ENCODE measurements at regions not wholly inside any gene's neighbourhood (a gene's known extent, or its start where the extent isn't known, plus 50 kb on each side); places are given as distances from the start of the nearest gene placed in this dataset.
"Not testable (repeated sequence)": the region's sequence is repeated elsewhere in the genome, so short reads cannot be mapped to it uniquely, and the experiment has no call there.

DNA sequence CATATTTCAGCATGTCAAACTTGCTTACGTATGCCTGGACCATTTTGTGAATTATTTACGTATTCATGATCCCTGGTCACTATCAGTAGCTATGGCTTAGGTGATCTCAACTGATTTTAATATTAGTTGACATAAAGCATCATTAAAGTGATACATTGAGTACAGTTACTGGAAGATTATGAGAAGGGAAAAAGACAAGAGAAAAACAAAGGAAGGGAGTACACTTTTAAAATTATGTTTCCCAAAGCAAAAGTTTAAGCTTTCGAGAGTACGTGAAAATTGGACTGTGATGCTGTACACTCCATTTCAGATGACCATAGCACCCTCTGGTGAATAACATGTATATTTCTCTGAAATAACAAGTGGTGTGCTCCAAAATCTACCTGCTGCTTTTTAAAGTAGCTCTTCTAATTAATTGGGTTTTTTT is 215.0 kb upstream of the HSF2 start:
- no peaks in the 10 kb centered on the region for H3K27me3 ChIP-seq
- TF ChIP-seq POLR2AphosphoS5 (IDR thresholded peaks at IDR 0.05; ENCODE audit: insufficient read depth in 1 of 2, low read depth in 1 of 2) (peak in 1 of 2 donors; percentile 20), POLR2A (IDR thresholded peaks at IDR 0.05) (no peak)
- TF ChIP-seq, protein P1, sequence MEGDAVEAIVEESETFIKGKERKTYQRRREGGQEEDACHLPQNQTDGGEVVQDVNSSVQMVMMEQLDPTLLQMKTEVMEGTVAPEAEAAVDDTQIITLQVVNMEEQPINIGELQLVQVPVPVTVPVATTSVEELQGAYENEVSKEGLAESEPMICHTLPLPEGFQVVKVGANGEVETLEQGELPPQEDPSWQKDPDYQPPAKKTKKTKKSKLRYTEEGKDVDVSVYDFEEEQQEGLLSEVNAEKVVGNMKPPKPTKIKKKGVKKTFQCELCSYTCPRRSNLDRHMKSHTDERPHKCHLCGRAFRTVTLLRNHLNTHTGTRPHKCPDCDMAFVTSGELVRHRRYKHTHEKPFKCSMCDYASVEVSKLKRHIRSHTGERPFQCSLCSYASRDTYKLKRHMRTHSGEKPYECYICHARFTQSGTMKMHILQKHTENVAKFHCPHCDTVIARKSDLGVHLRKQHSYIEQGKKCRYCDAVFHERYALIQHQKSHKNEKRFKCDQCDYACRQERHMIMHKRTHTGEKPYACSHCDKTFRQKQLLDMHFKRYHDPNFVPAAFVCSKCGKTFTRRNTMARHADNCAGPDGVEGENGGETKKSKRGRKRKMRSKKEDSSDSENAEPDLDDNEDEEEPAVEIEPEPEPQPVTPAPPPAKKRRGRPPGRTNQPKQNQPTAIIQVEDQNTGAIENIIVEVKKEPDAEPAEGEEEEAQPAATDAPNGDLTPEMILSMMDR (IDR thresholded peaks at IDR 0.05) = peak in 2 of 3 experiments; percentile 38 to 40
- no peaks in the 10 kb centered on the region for H3K36me3 ChIP-seq
- no peaks in the 10 kb centered on the region for H3K9me3 ChIP-seq
- no peak overlapping the region for H3K27ac ChIP-seq
- no peak overlapping the region for H3K4me3 ChIP-seq
- DNase-seq (ENCODE audit: extremely low spot score in 2 of 2) = no peak
- intact Hi-C loops (cut with DNase I) = loop anchor here (10.0 kb wide), 1 partner anchor 150 kb away; no protein-coding TSS in a partner anchor
- H3K4me1 ChIP-seq = peaks cover 8% of the 10 kb centered on the region

DNA sequence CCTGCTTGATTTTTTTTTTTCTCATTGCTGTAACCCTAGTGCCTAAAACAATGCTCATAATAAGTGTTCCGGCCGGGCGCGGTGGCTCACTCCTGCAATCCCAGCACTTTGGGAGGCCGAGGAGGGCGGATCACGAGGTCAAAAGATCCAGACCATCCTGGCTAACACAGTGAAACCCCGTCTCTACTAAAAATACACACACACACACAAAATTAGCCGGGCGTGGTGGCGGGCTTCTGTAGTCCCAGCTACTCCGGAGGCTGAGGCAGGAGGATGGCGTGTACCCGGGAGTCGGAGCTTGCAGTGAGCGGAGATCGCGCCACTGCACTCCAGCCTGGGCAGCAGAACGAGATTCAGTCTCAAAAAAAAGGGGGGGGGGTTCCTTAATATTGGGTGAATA is 214.0 kb upstream of the HSF2 start:
- intact Hi-C loops (cut with DNase I) = loop anchor here (10.0 kb wide), 1 partner anchor 151 kb away; no protein-coding TSS in a partner anchor
- H3K4me3 ChIP-seq; H3K36me3 ChIP-seq; DNase-seq (ENCODE audit: extremely low spot score in 2 of 2); H3K9me3 ChIP-seq; H3K4me1 ChIP-seq; H3K27ac ChIP-seq; H3K27me3 ChIP-seq: not testable (repeated sequence)

DNA sequence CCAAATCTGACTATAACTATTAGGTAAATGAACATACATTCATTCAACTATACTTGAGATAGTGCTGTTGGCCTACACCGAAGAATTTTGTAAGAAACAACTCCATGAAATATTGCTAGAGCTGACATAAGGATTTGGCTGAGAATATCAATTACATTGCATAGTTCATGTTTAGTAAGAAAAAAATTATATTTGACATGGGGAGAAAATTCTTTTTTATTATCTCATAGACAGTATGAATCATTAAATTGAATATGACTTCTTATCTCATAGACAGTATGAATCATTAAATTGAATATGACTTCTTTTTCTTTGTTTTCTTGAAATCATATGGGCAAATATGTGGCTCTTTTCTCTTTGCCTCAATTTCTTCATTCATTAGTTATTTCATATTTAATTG is 212.3 kb upstream of the HSF2 start:
- H3K27me3 ChIP-seq = no peaks in the 10 kb centered on the region
- no peak overlapping the region for H3K27ac ChIP-seq
- DNase-seq (ENCODE audit: extremely low spot score in 2 of 2) = no peak
- no peaks in the 10 kb centered on the region for H3K36me3 ChIP-seq
- TF ChIP-seq, protein P1 (IDR thresholded peaks at IDR 0.05) = no peak
- TF ChIP-seq POLR2A (IDR thresholded peaks at IDR 0.05) (no peak), POLR2AphosphoS5 (IDR thresholded peaks at IDR 0.05; ENCODE audit: insufficient read depth in 1 of 2, low read depth in 1 of 2) (no peak)
- H3K4me3 ChIP-seq = no peak overlapping the region
- H3K9me3 ChIP-seq = no peaks in the 10 kb centered on the region
- H3K4me1 ChIP-seq = peaks cover 1% of the 10 kb centered on the region
- intact Hi-C loops (cut with DNase I) = loop anchor here (10.0 kb wide), 1 partner anchor 152 kb away; no protein-coding TSS in a partner anchor

DNA sequence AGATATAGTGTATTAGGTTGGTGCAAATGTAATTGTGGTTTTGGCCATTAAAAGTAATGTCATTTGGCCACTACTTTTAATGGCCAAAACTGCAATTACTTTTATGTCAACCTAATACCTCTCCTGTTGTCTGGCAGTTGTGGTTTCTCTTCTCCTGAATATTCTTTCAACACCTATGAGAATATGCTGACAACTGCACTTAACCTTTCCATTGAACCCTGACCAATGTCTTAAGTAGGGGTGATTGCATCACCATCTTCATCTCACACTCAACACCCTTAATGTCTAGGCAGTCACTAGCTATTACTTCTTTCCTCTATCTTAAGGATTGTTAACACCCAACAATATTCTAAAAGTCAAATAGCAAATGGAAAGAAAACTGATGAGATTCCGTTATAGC is 200.5 kb upstream of the HSF2 start:
- H3K27me3 ChIP-seq = no peaks in the 10 kb centered on the region
- intact Hi-C loops (cut with DNase I) = no loop called here
- no peaks in the 10 kb centered on the region for H3K36me3 ChIP-seq
- H3K27ac ChIP-seq = no peak overlapping the region
- H3K9me3 ChIP-seq = no peaks in the 10 kb centered on the region
- H3K4me1 ChIP-seq = no peaks in the 10 kb centered on the region
- H3K4me3 ChIP-seq = no peak overlapping the region
- DNase-seq (ENCODE audit: extremely low spot score in 2 of 2) = no peak
- no peak for TF ChIP-seq POLR2AphosphoS5 (IDR thresholded peaks at IDR 0.05; ENCODE audit: insufficient read depth in 1 of 2, low read depth in 1 of 2)
- TF ChIP-seq, protein P1 (IDR thresholded peaks at IDR 0.05) = no peak
- no peak for TF ChIP-seq POLR2A (IDR thresholded peaks at IDR 0.05)

GRCh38 chr6:122200440-122200839 is 199.0 kb upstream of the HSF2 start:
- no peak overlapping the region for H3K27ac ChIP-seq
- no peaks in the 10 kb centered on the region for H3K9me3 ChIP-seq
- no peak overlapping the region for H3K4me3 ChIP-seq
- no peaks in the 10 kb centered on the region for H3K4me1 ChIP-seq
- DNase-seq (ENCODE audit: extremely low spot score in 2 of 2) = no peak
- H3K27me3 ChIP-seq = no peaks in the 10 kb centered on the region
- TF ChIP-seq, protein P1 (IDR thresholded peaks at IDR 0.05) = no peak
- TF ChIP-seq POLR2AphosphoS5 (IDR thresholded peaks at IDR 0.05; ENCODE audit: insufficient read depth in 1 of 2, low read depth in 1 of 2) = no peak
- intact Hi-C loops (cut with DNase I) = no loop called here
- H3K36me3 ChIP-seq = no peaks in the 10 kb centered on the region

Data from vagina (tissue), 2 donors.